Trophoblast cell (in vitro differentiated cells and primary cell): ENCODE measurements at regions not wholly inside any gene's neighbourhood (a gene's known extent, or its start where the extent isn't known, plus 50 kb on each side); places are given as distances from the start of the nearest gene placed in this dataset.
A peak's percentile ranks its signal among the peaks of the same experiment; 100 is the strongest.

Experiments used
- DNase-seq, 2 donors: peaks; one replicate each; pipeline ENCODE4 v3.0.0-alpha.2; 2016
- H2AFZ ChIP-seq: 2 replicates; pipeline ENCODE4 v1.6.1; 2013; ENCODE audit warnings: low read length, moderate library complexity, mild to moderate bottlenecking; ENCODE audit not compliant: insufficient read depth, poor library complexity
- H2AK5ac ChIP-seq: 2 replicates; pipeline ENCODE4 v1.6.1; 2013; ENCODE audit warnings: mild to moderate bottlenecking, low read length
- H2BK120ac ChIP-seq: 2 replicates; pipeline ENCODE4 v1.6.1; 2013; ENCODE audit warnings: low read length, mild to moderate bottlenecking, moderate library complexity; ENCODE audit not compliant: insufficient read depth, poor library complexity
- H2BK12ac ChIP-seq: 2 replicates; pipeline ENCODE4 v1.6.1; 2013; ENCODE audit warnings: mild to moderate bottlenecking, low read length, moderate library complexity
- H2BK5ac ChIP-seq: 2 replicates; pipeline ENCODE4 v1.6.1; 2013; ENCODE audit warnings: low read length, low read depth, moderate library complexity, mild to moderate bottlenecking; ENCODE audit not compliant: poor library complexity
- H3K14ac ChIP-seq: 2 replicates; pipeline ENCODE4 v1.6.1; 2013; ENCODE audit warnings: mild to moderate bottlenecking, low read length
- H3K18ac ChIP-seq: 2 replicates; pipeline ENCODE4 v1.6.1; 2013; ENCODE audit warnings: mild to moderate bottlenecking, low read length
- H3K23ac ChIP-seq: 2 replicates; pipeline ENCODE4 v1.6.1; 2013; ENCODE audit warnings: low read length
- H3K27ac ChIP-seq: 2 replicates; pipeline ENCODE4 v1.5.1; 2013; ENCODE audit warnings: low read depth, mild to moderate bottlenecking, inconsistent platforms, low read length, moderate library complexity
- H3K27me3 ChIP-seq: 2 replicates; pipeline ENCODE4 v1.6.1; 2013; ENCODE audit warnings: inconsistent platforms, mild to moderate bottlenecking, low read length, moderate library complexity; ENCODE audit not compliant: insufficient read depth
- H3K36me3 ChIP-seq, 2 experiments: 1 replicate in 1 of 2; 2 replicates in 1 of 2; pipeline ENCODE4 v1.6.1; 2013; ENCODE audit warnings: low read length in 2 of 2, mild to moderate bottlenecking in 2 of 2, moderate library complexity in 1 of 2; ENCODE audit not compliant: insufficient read depth in 2 of 2, control insufficient read depth in 1 of 2
- H3K4ac ChIP-seq: 2 replicates; pipeline ENCODE4 v1.6.1; 2013; ENCODE audit warnings: low read depth, mild to moderate bottlenecking, low read length, moderate library complexity
- H3K4me1 ChIP-seq, 2 experiments: 1 replicate in 1 of 2; 2 replicates in 1 of 2; pipeline ENCODE4 v1.6.1; 2013; ENCODE audit warnings: low read length in 2 of 2, mild to moderate bottlenecking in 2 of 2, moderate library complexity in 1 of 2; ENCODE audit not compliant: insufficient read depth in 2 of 2, control insufficient read depth in 1 of 2
- H3K4me2 ChIP-seq: 2 replicates; pipeline ENCODE4 v1.6.1; 2013; ENCODE audit warnings: inconsistent platforms, mild to moderate bottlenecking, low read length, moderate library complexity
- H3K4me3 ChIP-seq: 2 replicates; pipeline ENCODE4 v1.5.1; 2013; ENCODE audit warnings: mild to moderate bottlenecking, low read depth, low read length, inconsistent platforms
- H3K79me1 ChIP-seq: one replicate; pipeline ENCODE4 v1.6.1; 2013; ENCODE audit warnings: low read length
- H3K79me2 ChIP-seq: 2 replicates; pipeline ENCODE4 v1.6.1; 2013; ENCODE audit warnings: low read length, mild to moderate bottlenecking; ENCODE audit not compliant: control insufficient read depth, insufficient read depth, poor library complexity
- H3K9ac ChIP-seq: 2 replicates; pipeline ENCODE4 v1.6.1; 2013; ENCODE audit warnings: mild to moderate bottlenecking, low read length
- H3K9me3 ChIP-seq: 2 replicates; pipeline ENCODE4 v1.6.1; 2013; ENCODE audit warnings: low read depth, mild to moderate bottlenecking, control low read depth, inconsistent platforms, low read length; ENCODE audit not compliant: insufficient read depth
- H4K12ac ChIP-seq: 2 replicates; pipeline ENCODE4 v1.6.1; 2013; ENCODE audit warnings: low read depth, mild to moderate bottlenecking, low read length, moderate library complexity
- H4K8ac ChIP-seq: 2 replicates; pipeline ENCODE4 v1.6.1; 2013; ENCODE audit warnings: low read depth, mild to moderate bottlenecking, low read length, moderate library complexity
- H4K91ac ChIP-seq: one replicate; pipeline ENCODE4 v1.6.1; 2013; ENCODE audit warnings: low read depth, mild to moderate bottlenecking, low read length, moderate library complexity
- WGBS: extraction: QIAGEN DNeasy Blood & Tissue Kit; methylation state at CpG from one replicate; pipeline ENCODE4 v1.1.7; 2013; ENCODE audit warnings: missing lambda C conversion rate; ENCODE audit not compliant: insufficient read length, insufficient coverage; ENCODE audit errors: extremely low coverage; 5-methylcytosine and 5-hydroxymethylcytosine counted together

DNA sequence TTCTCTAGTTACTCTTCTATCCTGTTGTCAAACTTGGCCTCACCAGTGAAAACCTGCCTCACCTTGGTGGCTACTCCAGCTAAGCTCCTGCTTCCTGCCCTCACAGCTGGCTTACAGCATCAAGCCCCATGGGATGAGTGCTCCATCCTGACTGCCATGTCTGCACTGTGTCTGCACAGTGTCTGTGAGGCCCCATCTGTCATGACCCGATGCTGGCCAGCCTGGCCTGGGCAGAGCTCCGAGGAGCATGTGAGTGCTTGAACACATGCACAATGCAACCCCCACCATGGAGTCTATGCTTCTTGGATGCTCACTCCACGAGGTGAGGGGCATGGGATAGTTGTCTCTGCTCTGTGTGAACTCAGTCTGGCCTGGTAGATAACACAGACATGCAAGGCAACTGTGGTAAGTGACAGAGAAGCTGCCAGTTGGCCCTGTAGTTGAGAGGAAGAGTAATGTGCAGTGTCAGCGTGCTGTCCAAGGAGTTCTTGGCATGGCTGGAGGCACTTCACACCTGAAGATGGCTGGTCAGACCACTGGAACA, 207.1 kb upstream of the ZNF32 start:
- H4K8ac ChIP-seq = no peak overlapping the region
- H3K18ac ChIP-seq = no peak overlapping the region
- peaks cover 1% of the 10 kb centered on the region for H3K79me2 ChIP-seq
- H3K27me3 ChIP-seq = no peaks in the 10 kb centered on the region
- H3K4me1 ChIP-seq = peaks cover 28 to 31% of the 10 kb centered on the region in 2 experiments
- H3K4me3 ChIP-seq = peak overlapping the region; percentile 4
- no peak overlapping the region for H2AFZ ChIP-seq
- no CpG with 5 or more reads among the region's 4 CpGs for WGBS
- peak overlapping the region; percentile 61 for H2BK12ac ChIP-seq
- H3K79me1 ChIP-seq = peaks cover 31% of the 10 kb centered on the region
- H3K23ac ChIP-seq = no peak overlapping the region
- no peak overlapping the region for H3K4me2 ChIP-seq
- H2BK120ac ChIP-seq = peak overlapping the region; percentile 18
- no peak overlapping the region for H4K12ac ChIP-seq
- H3K27ac ChIP-seq = no peak overlapping the region
- no peak overlapping the region for H3K4ac ChIP-seq
- peak overlapping the region; percentile 6 for H3K14ac ChIP-seq
- no peak overlapping the region for H3K9ac ChIP-seq
- H3K9me3 ChIP-seq = peaks cover 2% of the 10 kb centered on the region
- no peak overlapping the region for H2AK5ac ChIP-seq
- peak overlapping the region; percentile 35 for H2BK5ac ChIP-seq
- peak overlapping the region; percentile 82 for H4K91ac ChIP-seq
- no peak for DNase-seq
- H3K36me3 ChIP-seq = no peaks in the 10 kb centered on the region

DNA sequence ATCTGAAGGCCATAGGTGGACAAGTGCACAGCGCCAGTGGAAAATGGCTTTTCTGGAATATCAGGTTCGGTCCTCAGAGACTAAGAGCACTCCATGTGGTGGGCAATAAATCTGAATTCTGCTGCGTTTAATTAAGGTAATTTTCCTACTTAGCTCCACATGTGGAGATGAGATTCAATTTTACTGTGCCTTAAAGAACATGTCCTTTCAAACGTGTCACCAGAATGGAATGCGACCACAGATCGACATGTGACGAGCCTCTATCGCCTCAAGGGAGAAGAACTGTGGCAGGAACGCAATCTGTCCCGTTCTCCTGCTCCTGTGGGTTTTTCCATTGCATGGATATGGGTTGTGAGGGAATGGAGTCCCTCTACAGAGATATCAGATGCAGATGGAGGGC, 205.3 kb upstream of the ZNF32 start:
- Histone ChIP-seq H3K27me3 (no peaks in the 10 kb centered on the region), H3K4me2 (peak overlapping the region; percentile 9), H2BK120ac (peak overlapping the region; percentile 87), H3K14ac (no peak overlapping the region), H3K79me1 (peaks cover 31% of the 10 kb centered on the region), H3K79me2 (peaks cover 1% of the 10 kb centered on the region), H4K8ac (peak overlapping the region; percentile 17), H2AK5ac (no peak overlapping the region), H3K18ac (no peak overlapping the region), H4K12ac (no peak overlapping the region), H2BK5ac (peak overlapping the region; percentile 78), H2BK12ac (peak overlapping the region; percentile 67), H3K27ac (no peak overlapping the region), H2AFZ (no peak overlapping the region), H3K23ac (no peak overlapping the region), H3K36me3 (no peaks in the 10 kb centered on the region), H3K9me3 (peaks cover 2% of the 10 kb centered on the region), H3K9ac (no peak overlapping the region), H4K91ac (peak overlapping the region; percentile 81), H3K4ac (no peak overlapping the region), H3K4me3 (no peak overlapping the region), H3K4me1 (peaks cover 28 to 31% of the 10 kb centered on the region in 2 experiments)
- no CpG with 5 or more reads among the region's 10 CpGs for WGBS
- peak; percentile 96 to 98 for DNase-seq

DNA sequence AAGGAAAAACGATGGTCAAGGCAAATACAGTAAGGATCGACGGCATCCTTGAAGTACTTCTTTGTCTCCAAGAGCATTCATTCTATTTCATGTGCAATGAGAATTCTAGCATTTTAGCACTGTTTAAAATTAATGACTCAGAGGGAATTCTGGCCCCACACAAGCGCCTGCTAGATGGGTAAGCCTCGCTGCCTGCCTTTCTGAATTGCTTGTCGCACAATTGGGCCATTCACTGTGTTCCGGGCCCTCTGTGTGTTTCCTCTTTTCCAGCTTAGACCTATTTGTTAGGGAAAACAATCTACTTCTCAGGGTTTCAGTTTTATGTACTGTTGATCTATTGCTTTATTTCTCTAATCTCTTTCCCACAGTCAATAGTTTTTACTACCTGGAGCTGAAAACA, 204.7 kb upstream of the ZNF32 start:
- Histone ChIP-seq H3K27me3 (no peaks in the 10 kb centered on the region), H2BK5ac (no peak overlapping the region), H2AK5ac (no peak overlapping the region), H3K4ac (no peak overlapping the region), H3K4me2 (no peak overlapping the region), H3K36me3 (no peaks in the 10 kb centered on the region), H3K18ac (no peak overlapping the region), H3K79me1 (peaks cover 31% of the 10 kb centered on the region), H3K23ac (no peak overlapping the region), H3K4me3 (no peak overlapping the region), H3K27ac (no peak overlapping the region), H2BK12ac (peak overlapping the region; percentile 82), H4K91ac (peak overlapping the region; percentile 81), H3K9me3 (peaks cover 2% of the 10 kb centered on the region), H2BK120ac (peak overlapping the region; percentile 87), H3K14ac (no peak overlapping the region), H2AFZ (no peak overlapping the region), H3K79me2 (peaks cover 1% of the 10 kb centered on the region), H3K4me1 (peaks cover 28 to 31% of the 10 kb centered on the region in 2 experiments), H4K12ac (no peak overlapping the region), H4K8ac (no peak overlapping the region), H3K9ac (no peak overlapping the region)
- WGBS = no CpG with 5 or more reads among the region's 7 CpGs
- peak in 1 of 2 donors; percentile 5 for DNase-seq

DNA sequence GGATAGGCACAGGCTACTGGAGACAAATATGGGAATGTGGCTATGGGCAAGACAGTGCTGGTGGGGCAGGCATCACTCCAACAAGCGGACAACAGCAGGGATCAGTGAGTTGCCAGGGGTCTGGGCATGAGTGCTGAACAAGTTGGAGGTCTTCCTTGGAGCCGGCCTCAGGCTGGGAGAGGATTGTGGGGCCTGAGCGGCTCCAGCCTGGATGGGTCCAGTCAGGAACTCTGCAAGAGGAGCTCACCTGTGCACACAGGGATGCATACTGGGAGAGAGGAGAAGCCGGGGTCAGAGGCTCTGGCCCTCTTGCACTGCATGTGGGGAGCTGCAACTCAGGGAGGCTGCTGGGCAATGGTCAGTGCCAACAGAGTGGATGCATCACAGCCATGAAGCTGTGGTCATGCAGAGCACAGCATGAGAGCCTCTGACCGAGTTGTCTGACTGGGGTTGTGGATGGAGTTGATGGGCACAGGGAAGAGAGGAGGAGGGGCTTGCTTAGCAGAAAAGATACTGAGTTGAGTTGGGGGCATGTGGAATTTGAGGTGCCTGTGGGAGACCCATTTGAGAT, 204.0 kb upstream of the ZNF32 start:
- Histone ChIP-seq H4K91ac (peak overlapping the region; percentile 45), H3K79me1 (peaks cover 31% of the 10 kb centered on the region), H3K14ac (no peak overlapping the region), H3K27me3 (no peaks in the 10 kb centered on the region), H3K23ac (no peak overlapping the region), H3K36me3 (no peaks in the 10 kb centered on the region), H3K9ac (no peak overlapping the region), H2BK120ac (peak overlapping the region; percentile 3), H3K4ac (no peak overlapping the region), H3K9me3 (peaks cover 2% of the 10 kb centered on the region), H3K18ac (no peak overlapping the region), H3K4me1 (peaks cover 28 to 31% of the 10 kb centered on the region in 2 experiments), H3K27ac (no peak overlapping the region), H3K4me2 (no peak overlapping the region), H4K12ac (no peak overlapping the region), H2AFZ (no peak overlapping the region), H3K79me2 (peaks cover 1% of the 10 kb centered on the region), H3K4me3 (no peak overlapping the region), H4K8ac (no peak overlapping the region), H2AK5ac (no peak overlapping the region), H2BK12ac (peak overlapping the region; percentile 42), H2BK5ac (no peak overlapping the region)
- no peak for DNase-seq
- WGBS = no CpG with 5 or more reads among the region's 5 CpGs
